Glomerular endothelial cell (primary cell): ENCODE measurements at regions not wholly inside any gene's neighbourhood (a gene's known extent, or its start where the extent isn't known, plus 50 kb on each side); places are given as distances from the start of the nearest gene placed in this dataset.
A peak's percentile ranks its signal among the peaks of the same experiment; 100 is the strongest.
"Not testable (repeated sequence)": the region's sequence is repeated elsewhere in the genome, so short reads cannot be mapped to it uniquely, and the experiment has no call there.

Experiments
- DNase-seq: peaks from one replicate; pipeline ENCODE4 v3.0.0-alpha.2; 2011; ENCODE audit warnings: low read depth, low spot score; ENCODE audit errors: extremely low read depth

- DNase-seq, result no peak
Observed at GRCh38 chr1:82377201-82377884, 576.6 kb downstream of the ADGRL2 start.

GRCh38 chr1:82373710-82374109 lies 573.0 kb downstream of the ADGRL2 start:
- DNase-seq, result no peak

- no peak for DNase-seq
Observed at GRCh38 chr1:82371844-82372498, 571.2 kb downstream of the ADGRL2 start.

GRCh38 chr1:82367456-82367855 lies 566.7 kb downstream of the ADGRL2 start:
- DNase-seq, result no peak

GRCh38 chr1:82366689-82367088 lies 566.0 kb downstream of the ADGRL2 start:
- DNase-seq, result no peak

GRCh38 chr1:82359541-82359940 lies 558.8 kb downstream of the ADGRL2 start:
- not testable (repeated sequence) for DNase-seq

GRCh38 chr1:82358706-82359105 lies 558.0 kb downstream of the ADGRL2 start:
- not testable (repeated sequence) for DNase-seq

GRCh38 chr1:82354546-82354945 lies 553.8 kb downstream of the ADGRL2 start:
- not testable (repeated sequence) for DNase-seq

GRCh38 chr1:82348487-82348886 lies 547.8 kb downstream of the ADGRL2 start:
- no peak for DNase-seq

GRCh38 chr1:82346141-82346540 lies 545.4 kb downstream of the ADGRL2 start:
- no peak for DNase-seq

- no peak for DNase-seq
Observed at GRCh38 chr1:82343381-82343780, 542.6 kb downstream of the ADGRL2 start.

- DNase-seq, result no peak
Observed at GRCh38 chr1:82337635-82338034, 536.9 kb downstream of the ADGRL2 start.

GRCh38 chr1:82330330-82330729 lies 529.6 kb downstream of the ADGRL2 start:
- DNase-seq, result no peak

- DNase-seq, result no peak
Observed at GRCh38 chr1:82329226-82329625, 528.5 kb downstream of the ADGRL2 start.

GRCh38 chr1:82323144-82323841 lies 522.6 kb downstream of the ADGRL2 start:
- no peak for DNase-seq

GRCh38 chr1:82321794-82322193 lies 521.1 kb downstream of the ADGRL2 start:
- DNase-seq, result peak; percentile 7

GRCh38 chr1:82319546-82319945 lies 518.8 kb downstream of the ADGRL2 start:
- no peak for DNase-seq

- DNase-seq, result no peak
Observed at GRCh38 chr1:82318921-82319320, 518.2 kb downstream of the ADGRL2 start.

GRCh38 chr1:82318265-82318664 lies 517.5 kb downstream of the ADGRL2 start:
- no peak for DNase-seq

GRCh38 chr1:82317671-82318070 lies 516.9 kb downstream of the ADGRL2 start:
- no peak for DNase-seq

- DNase-seq, result no peak
Observed at GRCh38 chr1:82299656-82300055, 498.9 kb downstream of the ADGRL2 start.

GRCh38 chr1:82299056-82299455 lies 498.3 kb downstream of the ADGRL2 start:
- DNase-seq, result no peak
